ENCODE measurements at regions not wholly inside any gene's neighbourhood (a gene's known extent, or its start where the extent isn't known, plus 50 kb on each side); places are given as distances from the start of the nearest gene placed in this dataset.
"Not testable (repeated sequence)": the region's sequence is repeated elsewhere in the genome, so short reads cannot be mapped to it uniquely, and the experiment has no call there.

DNA sequence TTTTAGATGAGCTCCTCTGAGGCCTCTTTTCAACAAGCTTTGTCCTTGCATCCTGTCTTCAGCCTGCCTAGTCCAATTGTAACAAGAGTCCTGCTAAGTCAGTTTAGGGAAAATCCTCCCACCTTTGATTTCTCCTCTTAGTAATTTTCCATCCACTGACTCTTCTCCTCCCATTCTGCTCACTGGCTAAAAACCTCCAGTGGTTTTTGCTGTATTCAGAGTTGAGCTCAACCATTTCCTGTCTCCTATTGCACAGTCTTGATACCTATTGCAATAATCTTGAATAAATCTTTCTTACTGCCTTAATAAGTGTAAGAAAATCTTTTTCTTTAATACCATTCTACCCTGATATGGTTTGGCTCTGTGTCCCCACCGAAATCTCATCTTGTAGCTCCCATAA is 117.8 kb upstream of the ENPP6 start:
- ATAC-seq: no peak
- Histone ChIP-seq H3K4me3 (no peak overlapping the region), H3K27me3 (no peaks in the 10 kb centered on the region), H3K4me1 (peaks cover 10 to 30% (median 17%) of the 10 kb centered on the region in 3 donors), H3K9me3 (no peaks in the 10 kb centered on the region), H3K36me3 (no peaks in the 10 kb centered on the region), H3K27ac (no peak overlapping the region)
- 0% methylated on average over 1 of the region's 1 CpG for WGBS, 2 donors
- TF ChIP-seq, protein P1, sequence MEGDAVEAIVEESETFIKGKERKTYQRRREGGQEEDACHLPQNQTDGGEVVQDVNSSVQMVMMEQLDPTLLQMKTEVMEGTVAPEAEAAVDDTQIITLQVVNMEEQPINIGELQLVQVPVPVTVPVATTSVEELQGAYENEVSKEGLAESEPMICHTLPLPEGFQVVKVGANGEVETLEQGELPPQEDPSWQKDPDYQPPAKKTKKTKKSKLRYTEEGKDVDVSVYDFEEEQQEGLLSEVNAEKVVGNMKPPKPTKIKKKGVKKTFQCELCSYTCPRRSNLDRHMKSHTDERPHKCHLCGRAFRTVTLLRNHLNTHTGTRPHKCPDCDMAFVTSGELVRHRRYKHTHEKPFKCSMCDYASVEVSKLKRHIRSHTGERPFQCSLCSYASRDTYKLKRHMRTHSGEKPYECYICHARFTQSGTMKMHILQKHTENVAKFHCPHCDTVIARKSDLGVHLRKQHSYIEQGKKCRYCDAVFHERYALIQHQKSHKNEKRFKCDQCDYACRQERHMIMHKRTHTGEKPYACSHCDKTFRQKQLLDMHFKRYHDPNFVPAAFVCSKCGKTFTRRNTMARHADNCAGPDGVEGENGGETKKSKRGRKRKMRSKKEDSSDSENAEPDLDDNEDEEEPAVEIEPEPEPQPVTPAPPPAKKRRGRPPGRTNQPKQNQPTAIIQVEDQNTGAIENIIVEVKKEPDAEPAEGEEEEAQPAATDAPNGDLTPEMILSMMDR (IDR thresholded peaks at IDR 0.05): no peak
- no peak for FAIRE-seq
- intact Hi-C loops (cut with DNase I): no loop called here
- DNase-seq: no peak

DNA sequence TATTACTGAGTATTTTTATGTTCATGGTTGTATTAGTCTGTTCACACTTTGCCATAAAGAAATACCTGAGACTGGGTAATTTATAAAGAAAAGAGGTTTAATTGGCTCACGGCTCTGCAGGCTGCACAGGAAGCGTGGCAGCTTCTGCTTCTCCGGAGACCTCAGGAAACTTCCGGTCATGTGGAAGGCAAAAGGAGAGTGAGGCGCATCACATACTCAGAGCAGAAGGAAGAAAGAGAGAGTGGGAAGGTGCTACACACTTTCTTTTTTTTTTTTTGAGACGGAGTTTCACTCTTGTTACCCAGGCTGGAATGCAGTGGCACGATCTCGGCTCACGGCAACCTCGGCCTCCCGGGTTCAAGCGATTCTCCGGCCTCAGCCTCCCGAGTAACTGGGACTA is 115.8 kb upstream of the ENPP6 start:
- WGBS, 2 donors: 87 to 96% methylated on average over 13 to 14 of the region's 14 CpGs
- H3K4me1 ChIP-seq: peaks cover 10 to 25% (median 17%) of the 10 kb centered on the region in 3 donors
- H3K4me3 ChIP-seq; FAIRE-seq; H3K9me3 ChIP-seq; H3K27ac ChIP-seq; H3K27me3 ChIP-seq; H3K36me3 ChIP-seq; ATAC-seq; intact Hi-C loops (cut with DNase I); DNase-seq: not testable (repeated sequence)

DNA sequence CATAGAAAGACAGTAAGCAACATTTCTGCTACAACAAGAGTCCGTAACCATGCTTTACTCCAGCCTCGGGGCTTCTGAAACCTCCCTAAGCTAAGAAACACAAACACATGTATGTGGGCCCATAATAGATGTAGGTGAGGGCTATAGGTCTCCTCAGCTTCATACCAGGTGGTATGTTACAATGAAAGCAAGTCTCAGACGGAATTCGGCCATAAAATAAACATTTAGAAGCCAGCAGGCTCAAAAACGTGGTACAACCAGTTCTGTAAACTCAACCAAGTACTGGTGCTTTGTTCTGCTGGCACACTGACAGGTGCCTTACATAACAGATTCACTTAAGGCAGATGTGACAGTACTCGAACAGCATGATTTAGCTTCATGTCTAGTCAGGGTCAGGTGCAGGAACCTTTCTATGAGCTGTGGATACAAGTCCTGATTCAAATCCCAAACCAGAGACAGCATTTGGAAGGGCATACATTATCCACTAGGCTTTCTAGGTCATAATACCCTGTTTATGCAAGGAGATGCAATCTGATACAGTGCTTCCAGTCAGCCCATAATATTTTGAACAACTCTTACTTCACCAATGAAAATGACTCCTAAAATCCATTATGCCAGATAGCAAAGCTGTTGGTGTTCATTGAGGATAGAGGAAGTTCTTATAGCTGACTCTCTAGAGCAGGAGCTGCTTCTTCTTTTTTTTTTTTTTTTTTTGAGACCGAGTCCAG is 113.8 kb upstream of the ENPP6 start:
- Histone ChIP-seq H3K9me3 (no peaks in the 10 kb centered on the region), H3K27me3 (no peaks in the 10 kb centered on the region), H3K4me3 (no peak overlapping the region), H3K4me1 (peaks cover 10 to 25% (median 17%) of the 10 kb centered on the region in 3 donors), H3K36me3 (no peaks in the 10 kb centered on the region), H3K27ac (peak overlapping the region; percentile 18 to 71 (median 62))
- 27 to 29% methylated on average over 7 of the region's 7 CpGs for WGBS, 2 donors
- intact Hi-C loops (cut with DNase I): no loop called here
- TF ChIP-seq, protein P1 (IDR thresholded peaks at IDR 0.05): no peak
- ATAC-seq (peak; percentile 75 to 91 (median 86)), FAIRE-seq (no peak), DNase-seq (peak in 4 of 6 donors; percentile 60 to 75 (median 72))

DNA sequence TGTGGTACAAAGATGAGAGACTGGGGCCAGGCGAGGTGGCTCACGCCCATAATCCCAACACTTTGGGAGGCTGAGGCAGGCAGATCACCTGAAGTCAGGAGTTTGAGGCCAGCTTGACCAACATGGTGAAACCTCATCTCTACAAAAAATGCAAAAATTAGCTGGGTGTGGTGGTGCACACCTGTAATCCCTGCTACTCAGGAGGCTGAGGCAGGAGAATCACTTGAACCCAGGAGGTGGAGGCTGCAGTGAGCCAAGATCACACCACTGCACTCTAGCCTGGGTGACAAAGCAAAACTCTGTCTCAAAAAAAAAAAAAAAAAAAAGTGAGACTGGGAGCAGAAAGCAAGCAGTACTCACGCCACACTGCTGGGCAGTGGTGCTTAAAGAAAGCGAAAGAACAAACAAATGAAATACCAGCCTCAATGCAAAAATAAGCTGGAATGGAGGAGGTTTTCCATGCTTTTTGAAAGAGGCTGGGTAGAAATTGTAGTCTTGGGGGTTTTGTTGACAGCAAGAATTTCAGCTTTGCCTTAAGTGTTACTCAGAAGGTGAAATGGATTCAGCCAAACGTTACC is 112.9 kb upstream of the ENPP6 start:
- H3K9me3 ChIP-seq; H3K36me3 ChIP-seq; intact Hi-C loops (cut with DNase I); DNase-seq; H3K27me3 ChIP-seq; FAIRE-seq; H3K4me3 ChIP-seq: not testable (repeated sequence)
- Histone ChIP-seq H3K4me1 (peaks cover 10 to 25% (median 17%) of the 10 kb centered on the region in 3 donors), H3K27ac (peak overlapping the region; percentile 18 to 71 (median 62))
- WGBS, 2 donors: 80 to 81% methylated on average over 5 of the region's 5 CpGs
- peak in 1 of 4 donors; percentile 14 for ATAC-seq

DNA sequence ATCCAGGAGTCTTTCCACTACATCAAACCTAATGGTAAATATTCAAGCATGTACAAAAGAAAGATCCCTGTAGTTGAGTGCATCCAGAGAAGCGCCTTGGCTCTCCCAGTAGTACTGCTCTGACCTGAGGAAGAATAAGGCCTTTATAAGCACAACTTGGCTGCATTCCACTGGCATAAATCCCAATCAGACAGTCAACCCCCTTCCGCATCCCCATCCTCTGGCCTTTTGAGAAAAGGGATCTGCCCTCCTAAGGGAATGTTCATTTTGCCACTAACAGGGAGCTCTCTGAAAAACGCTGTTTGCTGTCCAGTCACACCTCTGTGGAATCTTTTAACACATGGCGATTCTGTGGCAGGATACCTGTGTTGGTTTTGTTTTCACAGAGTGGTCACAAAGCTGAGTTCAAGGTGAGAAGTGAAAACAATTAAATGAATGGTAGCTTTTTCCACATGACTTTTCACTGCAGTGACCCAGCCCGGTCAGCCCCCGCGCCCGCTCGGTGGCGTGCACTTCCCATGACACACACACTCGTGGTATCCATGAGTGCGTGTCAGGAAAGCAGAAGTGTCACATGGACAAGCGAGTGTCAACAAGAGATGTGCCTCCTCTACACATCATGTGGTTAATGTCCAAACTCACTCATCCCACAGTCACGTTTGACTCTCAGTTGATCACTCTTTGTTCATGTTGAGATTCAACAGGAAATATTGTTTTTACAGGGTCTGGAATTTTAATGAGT is 112.2 kb upstream of the ENPP6 start:
- Histone ChIP-seq H3K27me3 (no peaks in the 10 kb centered on the region), H3K9me3 (no peaks in the 10 kb centered on the region), H3K27ac (no peak overlapping the region), H3K4me3 (no peak overlapping the region), H3K36me3 (no peaks in the 10 kb centered on the region), H3K4me1 (peaks cover 10 to 25% (median 17%) of the 10 kb centered on the region in 3 donors)
- no peak for DNase-seq
- FAIRE-seq: no peak
- ATAC-seq: peak in 1 of 4 donors; percentile 49
- WGBS, 2 donors: 79 to 89% methylated on average over 14 of the region's 14 CpGs
- intact Hi-C loops (cut with DNase I): no loop called here
- TF ChIP-seq, protein P1 (IDR thresholded peaks at IDR 0.05): no peak

Measured in pancreas (tissue), 10 donors.